HG03469 (cell line): ENCODE measurements at regions not wholly inside any gene's neighbourhood (a gene's known extent, or its start where the extent isn't known, plus 50 kb on each side); places are given as distances from the start of the nearest gene placed in this dataset.

Experiments used
- ATAC-seq: cut with Tn5 transposase; IDR thresholded peaks from one replicate; pipeline ENCODE4 v1.9.1; 2021; ENCODE audit warnings: mild to moderate bottlenecking, moderate library complexity, moderate number of reproducible peaks; ENCODE audit not compliant: unreplicated experiment

DNA sequence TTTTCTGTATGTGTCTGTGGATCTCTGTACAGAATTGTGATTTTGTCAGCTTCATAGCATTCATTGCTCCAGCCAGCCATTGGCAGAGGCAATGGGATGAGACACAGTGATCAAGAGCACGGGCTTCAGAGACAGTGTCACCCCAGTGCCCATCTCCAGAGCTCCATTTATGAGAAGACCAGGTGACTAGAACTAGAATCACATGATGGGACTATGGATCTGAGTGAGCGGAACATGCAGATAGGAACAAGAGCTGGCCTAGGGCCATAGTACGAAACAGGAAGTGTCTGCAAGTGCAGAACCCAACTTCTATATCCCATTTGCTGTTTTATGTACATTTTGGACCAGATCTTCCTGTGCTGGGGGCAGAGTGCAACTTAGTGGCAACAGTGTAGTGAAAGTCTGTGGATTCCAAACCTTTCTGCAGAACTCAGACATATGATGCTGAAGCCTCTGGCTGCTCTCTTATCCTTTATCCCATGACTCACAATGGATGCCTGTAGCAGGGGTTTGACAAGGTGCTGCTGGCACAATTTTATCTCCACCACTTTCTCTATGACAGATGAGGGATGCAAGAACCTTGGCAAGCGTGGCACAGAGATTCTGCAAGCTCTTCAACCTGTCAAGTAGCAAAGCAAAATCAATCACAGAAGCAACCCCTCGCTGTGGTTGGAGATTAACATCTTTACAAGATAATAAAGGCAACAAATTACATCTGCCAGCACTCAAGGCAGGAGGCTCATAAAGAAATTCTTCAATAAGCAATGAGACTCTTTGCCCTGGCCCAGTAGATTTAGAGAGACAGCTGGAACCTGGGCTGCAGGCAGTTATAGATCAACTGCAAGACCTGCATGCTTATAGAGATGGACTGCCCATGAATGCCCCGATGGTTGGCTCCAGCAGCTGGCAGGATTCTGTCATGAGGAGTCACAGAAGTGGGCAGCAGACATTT lies 681.3 kb downstream of the TNS3 start:
- ATAC-seq, result no peak

DNA sequence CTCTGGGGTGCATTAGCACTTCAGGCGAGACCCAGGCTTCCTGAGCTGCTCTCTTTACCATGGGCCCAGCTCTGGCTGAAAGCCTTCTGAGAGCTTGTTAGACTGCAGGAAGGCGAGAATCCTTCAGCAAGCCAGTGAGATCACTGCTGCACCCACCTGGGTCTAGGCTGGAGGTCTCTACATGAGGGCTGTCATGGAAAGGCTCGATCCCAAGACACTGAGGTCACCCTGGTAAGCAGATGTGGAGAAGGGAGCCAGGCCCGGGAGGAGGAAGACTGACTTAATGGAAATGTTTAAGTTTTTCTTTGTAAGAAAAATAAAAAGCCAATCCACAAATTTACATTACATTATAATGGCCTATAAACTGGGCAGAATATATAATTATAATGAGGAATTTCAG lies 684.5 kb downstream of the TNS3 start:
- no peak for ATAC-seq

DNA sequence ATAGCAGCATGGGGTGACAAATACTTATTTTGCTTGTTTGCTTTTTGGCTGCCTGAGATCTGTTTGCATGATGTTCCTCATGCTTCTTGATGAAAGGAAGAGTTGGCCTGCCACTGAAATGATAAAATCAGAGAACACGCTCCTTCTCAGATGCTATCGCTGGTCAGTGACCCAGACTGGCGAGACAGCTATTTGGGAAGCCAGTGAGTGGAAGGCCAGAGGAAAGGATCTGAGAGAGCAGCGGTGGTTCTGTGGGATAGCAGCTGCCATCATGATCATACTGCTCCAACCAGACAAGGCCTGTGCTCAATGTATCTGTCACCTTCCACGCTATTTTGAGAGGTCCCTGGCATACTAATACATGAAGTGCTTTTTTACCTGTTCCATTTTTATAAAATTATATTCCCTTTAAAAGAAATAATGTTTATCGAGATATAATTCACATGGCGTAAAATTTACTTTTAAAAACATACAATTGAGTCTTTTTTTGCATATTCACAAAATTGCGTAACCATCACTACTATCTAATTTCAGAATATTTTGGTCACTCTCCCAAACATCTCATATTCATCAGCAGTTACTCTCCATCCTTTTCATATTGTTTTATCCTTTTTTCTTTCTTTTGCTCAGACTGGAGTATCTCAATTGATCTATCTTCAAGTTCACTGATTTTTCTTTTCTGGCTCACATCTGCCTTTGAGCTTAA lies 695.1 kb downstream of the TNS3 start:
- no peak for ATAC-seq

DNA sequence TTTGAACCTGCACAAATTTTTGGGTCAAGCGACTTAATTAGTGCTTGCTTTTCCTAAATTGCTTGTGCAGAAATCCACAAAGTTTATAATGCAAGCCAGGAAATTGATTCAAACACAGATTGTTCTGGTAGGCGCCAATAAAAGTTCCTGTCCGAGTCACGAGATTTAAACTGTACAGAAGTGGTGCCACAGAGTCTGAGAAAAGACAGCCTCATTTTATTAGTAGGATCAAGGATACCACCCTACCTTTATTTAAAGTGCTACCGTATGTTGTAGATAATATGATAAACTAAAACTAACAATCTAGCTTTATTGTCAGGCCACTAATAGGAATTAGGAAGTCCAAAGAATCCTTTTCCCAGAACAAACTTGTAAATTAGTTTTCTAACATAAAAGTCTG lies 696.7 kb downstream of the TNS3 start:
- ATAC-seq, result no peak

DNA sequence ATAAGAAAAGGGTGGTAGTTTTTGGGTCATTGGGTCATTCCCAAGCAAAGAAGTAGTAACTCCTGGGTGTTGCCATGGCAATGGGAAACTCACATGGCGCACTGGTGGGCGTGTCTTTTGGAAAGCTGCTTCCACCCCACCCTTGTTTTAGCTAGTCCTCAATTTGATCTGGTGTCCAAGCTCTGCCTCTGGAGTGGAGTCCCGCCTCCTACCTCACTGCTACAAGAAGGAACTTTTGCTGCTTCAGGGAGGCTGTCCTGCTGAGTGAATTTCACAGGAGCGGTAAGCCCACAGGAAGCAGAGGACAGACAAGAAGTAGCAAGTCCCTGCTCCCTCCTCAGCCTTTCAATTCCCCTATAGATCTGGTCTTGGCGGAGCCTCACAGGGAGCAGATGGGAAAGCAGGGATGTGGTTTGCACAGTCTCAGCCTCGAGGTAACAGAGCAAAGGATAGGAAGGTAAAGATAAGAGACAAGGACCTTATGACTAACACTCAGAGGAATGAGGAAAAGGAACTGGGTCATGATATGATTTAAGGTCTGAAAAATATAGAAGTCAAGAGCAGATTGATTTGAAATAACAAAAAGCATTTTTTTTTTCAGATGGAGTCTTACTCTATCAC lies 700.3 kb downstream of the TNS3 start:
- ATAC-seq, result no peak

DNA sequence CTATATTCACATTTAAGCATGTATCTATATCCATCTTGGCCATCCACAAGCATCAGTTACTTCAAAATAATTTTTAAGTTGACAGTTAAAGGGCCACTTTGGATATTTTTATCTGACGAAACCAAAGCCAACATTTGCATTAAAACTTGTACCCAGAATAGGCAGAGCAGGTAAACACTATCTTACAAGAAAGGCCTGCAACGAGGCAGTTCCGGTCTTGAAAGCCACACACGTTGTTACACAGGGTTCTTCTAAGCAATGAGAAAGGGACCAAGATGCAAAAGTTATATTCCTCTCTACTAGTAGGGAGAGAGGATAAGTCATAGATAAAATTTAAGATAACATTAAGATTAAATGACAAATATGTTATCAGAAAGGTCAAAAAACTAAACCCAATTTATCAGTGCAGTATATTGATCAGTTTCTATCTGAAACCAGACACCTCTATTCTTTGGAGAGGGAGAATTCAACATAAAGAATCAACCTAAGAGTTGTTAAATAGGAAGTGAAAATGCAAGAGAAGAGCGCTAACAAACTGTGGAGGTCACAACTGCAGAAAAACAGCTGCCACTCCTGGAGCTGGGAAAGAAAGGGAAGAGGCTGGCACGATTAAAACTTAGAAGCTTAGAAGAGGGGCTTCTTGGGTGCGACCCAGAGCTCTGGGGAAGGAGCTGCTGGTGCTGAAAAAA lies 701.3 kb downstream of the TNS3 start:
- ATAC-seq, result no peak

DNA sequence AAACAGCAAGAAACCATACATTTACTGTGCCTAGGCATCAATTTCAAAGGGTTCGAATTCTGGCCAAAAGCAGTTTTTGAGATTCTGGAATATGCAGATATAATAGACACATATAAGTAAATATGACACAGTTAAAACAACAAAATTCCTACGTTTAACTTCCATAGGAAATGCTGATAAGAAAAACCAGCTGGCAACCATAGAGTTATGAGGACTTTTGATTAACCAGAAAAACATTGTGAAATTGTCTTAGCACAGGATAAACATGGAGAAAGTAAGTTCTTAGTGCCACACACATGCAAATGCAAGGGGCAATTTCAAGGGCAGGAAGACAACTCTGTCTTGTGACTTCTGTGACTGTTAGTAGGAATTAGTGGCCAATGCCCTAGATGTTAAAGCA lies 702.1 kb downstream of the TNS3 start:
- no peak for ATAC-seq

DNA sequence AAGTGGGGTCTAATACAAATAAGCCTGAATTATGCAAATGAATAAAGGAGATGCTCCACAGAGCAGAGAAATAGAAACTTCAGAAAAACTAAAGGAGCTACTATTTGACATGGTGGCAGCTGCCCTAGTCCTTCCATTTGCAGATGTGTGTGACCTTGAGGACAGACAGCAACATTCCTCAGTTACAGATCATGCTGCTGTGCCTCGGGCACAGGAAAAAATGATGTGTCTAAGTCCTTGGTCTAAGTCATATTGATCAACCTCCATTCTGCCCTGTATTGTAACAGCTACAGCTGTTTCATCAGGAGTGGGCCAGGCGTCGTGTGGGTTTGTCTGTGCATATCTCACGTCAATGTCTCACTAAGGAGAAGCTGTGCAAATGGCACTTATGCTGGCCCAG lies 710.4 kb downstream of the TNS3 start:
- ATAC-seq, result no peak

DNA sequence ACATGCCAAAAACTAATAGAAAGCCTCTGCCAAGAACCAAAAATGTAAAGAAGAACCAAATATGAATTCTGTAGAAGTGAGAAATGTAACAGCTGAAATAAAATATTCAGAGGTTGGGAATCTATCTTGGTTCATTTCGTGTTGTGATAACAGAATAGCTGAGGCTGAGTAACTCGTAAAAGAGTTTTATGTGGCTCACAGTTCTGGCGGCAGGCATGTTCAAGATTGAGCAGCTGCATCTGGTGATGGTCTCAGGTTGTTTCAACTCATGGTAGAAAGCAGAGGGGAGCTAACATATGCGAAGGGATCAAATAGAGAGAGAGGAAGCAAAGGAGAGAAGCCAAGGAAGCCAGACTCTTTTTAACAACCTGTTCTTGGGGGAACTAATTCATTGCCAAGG lies 717.2 kb downstream of the TNS3 start:
- no peak for ATAC-seq

DNA sequence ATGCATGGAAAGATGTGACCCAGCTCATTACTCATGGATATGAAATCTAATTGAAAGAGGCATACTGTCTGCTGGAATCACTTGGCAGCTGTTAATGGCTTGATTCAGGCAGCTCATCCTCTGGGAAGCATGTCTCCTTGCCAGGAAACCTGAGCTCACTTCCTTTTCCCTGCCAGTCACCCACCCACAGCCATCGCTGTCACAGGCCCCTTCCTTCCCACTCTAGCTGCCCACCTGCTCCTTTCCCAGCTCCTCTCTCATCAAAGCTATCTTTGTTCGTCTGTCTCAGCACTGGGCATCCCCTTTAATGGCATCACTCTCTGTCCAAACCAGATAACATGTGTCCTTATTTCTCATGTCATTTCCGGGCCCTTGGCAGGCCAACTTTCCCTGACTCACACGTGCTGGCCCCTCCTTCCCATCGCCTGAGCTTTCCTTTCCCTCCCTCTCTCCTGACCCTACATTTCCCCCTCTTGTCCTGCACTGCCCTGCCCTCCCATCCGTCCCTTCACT lies 721.9 kb downstream of the TNS3 start:
- no peak for ATAC-seq

DNA sequence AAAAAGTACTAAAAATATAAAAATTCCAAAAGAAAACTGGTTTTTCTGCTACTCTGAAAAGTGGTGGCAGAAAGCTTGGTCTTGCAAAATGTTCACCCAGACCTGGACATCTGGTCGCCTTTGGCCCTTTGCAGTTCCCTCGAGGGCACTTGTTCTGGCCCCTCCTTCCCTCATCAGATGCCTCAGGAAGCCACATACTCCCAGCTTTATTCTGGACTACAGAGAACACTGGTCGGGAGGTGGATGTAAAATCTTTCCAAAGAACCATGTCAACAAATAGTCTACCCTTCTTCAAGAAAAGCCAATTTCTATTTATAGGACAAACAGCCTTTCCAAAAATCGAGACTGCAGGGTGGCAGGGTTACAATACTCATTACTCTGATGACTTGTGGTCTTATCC lies 726.1 kb downstream of the TNS3 start:
- no peak for ATAC-seq

DNA sequence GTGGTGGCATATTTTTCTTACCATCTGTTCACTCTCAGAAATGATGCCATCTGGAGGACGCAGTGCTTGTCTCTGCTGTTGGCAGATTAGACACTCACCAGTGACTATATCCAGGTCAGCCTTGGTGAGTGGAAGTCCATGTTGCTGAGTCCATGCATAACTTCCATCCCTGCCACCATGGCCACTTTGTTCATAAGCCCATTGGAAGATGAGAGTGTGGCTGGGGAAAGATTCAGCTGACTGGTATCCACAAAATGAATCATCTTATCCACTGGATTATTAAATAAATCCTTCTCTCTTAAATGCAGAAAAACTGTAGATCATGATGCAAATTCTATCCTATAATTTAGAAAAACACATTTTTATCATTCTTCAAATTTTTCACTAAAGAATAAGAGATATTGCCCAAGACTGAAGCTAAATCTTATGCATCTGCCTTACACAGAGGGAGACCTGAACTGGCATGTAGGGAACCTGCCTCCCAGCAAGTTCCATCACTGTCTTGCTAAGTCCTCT lies 726.9 kb downstream of the TNS3 start:
- no peak for ATAC-seq

DNA sequence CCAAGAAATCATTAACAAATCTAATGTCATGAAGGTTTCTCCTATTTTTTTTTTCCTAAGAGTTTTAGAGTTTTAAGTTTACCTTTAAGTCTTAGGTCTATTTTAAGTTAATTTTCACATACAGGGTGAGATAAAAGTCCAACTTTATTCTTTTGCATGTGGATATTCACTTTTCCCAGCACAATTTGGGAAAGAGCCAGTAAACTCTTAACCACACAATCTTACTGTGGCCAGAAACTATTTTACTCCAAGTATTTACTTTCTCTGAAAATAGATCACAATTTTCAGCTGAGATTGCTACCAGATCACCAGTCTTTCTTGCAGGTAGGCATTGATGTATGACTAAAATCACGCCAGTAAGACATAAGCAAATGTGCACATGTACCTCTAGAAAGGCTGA lies 728.5 kb downstream of the TNS3 start:
- no peak for ATAC-seq

DNA sequence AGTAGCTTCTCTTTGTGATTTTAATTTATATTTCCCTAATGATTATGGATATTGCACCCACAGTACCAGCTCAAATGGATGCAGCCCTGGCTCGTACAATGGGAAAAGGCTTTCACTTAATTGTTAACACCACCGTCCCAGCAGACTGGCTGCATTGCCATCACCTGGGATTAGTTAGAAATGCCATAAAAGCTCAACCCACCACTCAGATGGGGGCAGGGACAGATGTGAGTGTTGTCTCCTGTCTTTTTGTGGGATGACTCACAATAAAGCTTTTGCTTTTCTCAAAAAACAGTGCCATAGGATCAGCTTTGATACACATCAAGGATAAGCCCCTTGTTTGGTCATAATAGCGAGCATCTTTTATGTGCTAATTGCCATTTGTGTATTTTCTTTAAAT lies 729.1 kb downstream of the TNS3 start:
- no peak for ATAC-seq

DNA sequence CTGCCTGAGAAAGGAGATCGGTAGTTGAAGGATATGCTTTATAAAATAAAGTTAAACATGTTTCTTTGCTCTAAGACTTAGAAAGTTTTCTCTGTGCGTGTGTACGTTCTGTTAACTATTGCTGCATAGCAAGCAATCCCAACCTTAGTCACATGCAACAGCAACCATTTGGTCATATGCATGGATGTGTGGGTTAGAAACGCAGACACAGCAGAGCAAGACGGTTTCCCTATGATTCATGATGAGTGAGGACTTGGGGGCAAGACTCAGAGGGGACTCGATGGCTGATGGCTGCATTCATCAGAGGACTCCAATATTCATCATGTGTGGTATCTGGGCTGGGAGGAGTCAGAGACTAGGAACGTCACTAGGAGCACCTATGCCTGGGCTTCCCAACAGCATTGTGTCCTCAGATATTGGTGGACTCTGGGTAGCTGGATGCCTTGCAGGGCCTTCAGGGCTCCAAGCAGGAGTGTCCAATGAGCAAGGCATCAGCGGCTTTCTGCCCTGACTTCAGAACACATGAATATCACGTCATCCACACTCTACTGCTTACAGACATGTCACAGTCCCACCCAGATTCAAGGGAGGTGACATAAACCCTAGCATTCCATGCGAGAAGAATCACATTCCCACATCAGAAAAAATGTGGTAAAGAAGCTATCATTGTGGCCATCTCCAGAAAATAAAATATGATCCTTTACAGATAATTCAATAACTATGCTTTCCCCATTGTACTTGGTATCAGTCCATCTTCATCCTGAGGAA lies 731.2 kb downstream of the TNS3 start:
- no peak for ATAC-seq

DNA sequence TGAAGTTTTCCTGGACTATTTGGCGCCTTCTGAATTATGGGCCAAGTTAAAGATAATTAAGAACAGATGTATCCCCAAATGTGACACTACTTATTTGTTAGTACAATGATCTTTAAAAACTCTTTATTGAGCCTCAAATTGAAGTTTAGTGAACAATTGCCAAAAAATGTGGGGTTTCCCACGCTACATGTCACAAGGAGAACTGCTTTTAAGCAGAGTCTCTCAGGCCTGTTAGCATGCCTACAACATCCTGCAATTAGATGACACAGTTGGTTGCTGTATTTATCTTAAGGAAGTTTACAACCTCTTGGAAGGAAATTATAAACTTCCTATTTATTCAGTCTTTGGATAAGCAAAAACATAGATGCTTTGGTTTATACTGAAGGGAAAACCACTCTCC lies 733.0 kb downstream of the TNS3 start:
- ATAC-seq, result no peak

DNA sequence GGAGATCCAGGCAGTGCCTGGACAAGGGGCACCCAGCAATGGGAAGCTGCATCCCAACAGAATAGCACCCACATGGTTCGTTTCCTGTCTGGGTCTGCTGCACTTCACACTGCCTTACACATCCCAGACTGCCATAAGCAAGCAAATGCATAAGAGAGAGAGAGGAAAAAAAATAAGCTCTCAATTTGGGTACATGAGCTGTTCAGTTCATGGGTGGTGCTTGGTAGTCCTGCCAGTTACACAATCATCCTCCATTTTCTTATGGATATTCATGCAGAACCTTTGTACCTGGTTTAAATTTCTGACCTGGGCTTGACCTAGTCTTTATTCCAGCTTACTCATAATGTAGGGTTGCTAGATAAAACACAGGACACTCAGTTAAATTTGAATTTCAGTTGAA lies 733.6 kb downstream of the TNS3 start:
- ATAC-seq, result no peak

DNA sequence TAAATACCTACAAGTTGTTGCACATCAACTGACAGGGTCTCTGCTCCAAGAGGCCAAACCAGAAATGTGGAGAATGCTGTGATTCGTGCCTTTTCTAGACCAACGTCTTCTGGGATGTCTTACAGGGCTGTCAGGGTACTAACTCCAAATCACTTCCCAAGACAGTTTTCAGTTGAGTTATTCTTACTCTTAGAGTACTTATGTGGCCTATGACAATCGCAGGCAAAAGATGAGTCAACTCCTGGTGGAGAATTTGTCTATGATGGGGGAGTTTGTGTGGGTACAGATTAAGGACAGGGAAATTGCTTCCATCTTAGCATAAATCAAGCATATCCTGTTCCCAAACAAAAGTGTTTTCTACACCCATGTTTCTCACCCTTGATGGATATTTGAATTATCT lies 734.8 kb downstream of the TNS3 start:
- ATAC-seq, result no peak

DNA sequence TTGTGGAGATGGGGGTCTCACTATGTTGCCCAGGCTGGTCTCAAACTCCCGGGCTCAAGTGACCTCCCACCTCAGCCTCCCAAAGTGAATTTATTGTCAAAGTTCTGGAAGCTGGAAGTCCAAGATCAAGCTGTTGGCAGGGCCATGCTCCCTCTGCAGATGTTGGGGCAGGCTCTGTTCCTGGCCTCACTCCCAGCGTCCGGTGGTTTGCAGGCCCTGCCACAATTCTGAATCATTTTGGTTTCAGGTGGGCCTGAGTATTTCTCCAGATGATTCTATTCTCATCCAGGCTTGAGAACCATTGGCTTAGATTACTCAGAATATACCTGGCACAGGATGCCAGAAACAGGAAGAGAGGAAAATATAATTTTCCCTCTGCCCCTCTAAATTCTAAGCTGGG lies 737.4 kb downstream of the TNS3 start:
- ATAC-seq, result no peak

DNA sequence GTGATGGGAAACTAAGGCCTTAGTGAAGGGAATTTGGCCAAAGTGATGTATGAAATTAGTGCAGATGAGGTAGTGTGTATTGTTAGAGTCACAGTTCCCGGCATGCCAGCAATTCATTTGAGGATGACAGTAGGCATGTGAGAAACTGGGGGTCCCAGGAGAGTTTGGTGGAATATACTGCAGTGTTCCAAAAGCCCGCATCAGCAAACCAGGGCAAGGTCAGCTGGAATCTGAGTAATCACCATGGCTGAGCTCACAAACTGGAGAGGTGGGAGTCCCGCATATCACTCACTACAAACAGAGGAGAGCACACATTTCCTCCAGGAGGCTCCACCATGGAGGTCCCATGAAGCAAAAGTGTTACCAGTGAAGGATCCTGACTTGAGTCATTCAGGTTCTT lies 740.7 kb downstream of the TNS3 start:
- no peak for ATAC-seq
